OCI-LY7 (cell line): ENCODE measurements at regions not wholly inside any gene's neighbourhood (a gene's known extent, or its start where the extent isn't known, plus 50 kb on each side); places are given as distances from the start of the nearest gene placed in this dataset.

Experiments
- EZH2phosphoT487 ChIP-seq: fragments of 200-600 bp; sonication (generic); IDR thresholded peaks from 2 replicates; pipeline ENCODE4 v1.6.1; 2018; ENCODE audit warnings: low read depth, borderline replicate concordance, mild to moderate bottlenecking, mixed run types, antibody characterized with exemption, low read length, moderate library complexity, mixed read lengths
- TF ChIP-seq, protein P1 (sequence below): fragments of 200-600 bp; sonication (generic); conservative IDR thresholded peaks from 2 replicates; pipeline ENCODE4 v1.5.1; 2014; ENCODE audit warnings: mild to moderate bottlenecking, antibody characterized with exemption, low read length, moderate library complexity, mixed read lengths

DNA sequence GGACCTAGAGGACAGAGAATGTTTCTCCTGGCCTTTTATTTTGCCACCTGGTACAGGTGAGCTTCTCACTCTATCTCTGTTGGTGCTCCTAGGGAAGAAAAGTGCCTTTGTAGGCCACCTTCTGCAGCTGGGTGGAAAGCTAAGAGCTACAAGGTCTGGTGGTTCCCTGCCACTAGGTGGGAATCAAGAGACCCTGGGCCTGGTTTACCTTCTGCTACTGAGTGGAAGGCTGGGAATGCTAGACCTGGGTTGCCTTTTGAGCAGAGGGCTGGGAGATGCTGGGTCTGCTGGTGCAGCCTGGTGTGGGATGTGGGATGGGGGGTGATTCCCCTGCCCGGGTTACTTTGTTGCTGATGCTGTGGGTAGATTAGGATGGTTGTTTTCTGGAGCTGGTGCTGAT, 72.6 kb downstream of the EBLN2 start:
- TF ChIP-seq, protein P1, sequence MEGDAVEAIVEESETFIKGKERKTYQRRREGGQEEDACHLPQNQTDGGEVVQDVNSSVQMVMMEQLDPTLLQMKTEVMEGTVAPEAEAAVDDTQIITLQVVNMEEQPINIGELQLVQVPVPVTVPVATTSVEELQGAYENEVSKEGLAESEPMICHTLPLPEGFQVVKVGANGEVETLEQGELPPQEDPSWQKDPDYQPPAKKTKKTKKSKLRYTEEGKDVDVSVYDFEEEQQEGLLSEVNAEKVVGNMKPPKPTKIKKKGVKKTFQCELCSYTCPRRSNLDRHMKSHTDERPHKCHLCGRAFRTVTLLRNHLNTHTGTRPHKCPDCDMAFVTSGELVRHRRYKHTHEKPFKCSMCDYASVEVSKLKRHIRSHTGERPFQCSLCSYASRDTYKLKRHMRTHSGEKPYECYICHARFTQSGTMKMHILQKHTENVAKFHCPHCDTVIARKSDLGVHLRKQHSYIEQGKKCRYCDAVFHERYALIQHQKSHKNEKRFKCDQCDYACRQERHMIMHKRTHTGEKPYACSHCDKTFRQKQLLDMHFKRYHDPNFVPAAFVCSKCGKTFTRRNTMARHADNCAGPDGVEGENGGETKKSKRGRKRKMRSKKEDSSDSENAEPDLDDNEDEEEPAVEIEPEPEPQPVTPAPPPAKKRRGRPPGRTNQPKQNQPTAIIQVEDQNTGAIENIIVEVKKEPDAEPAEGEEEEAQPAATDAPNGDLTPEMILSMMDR: no peak
- TF ChIP-seq EZH2phosphoT487: no peak
